Activated CD4-positive, alpha-beta T cell treated with anti-CD3 and anti-CD28 coated beads, Interleukin-2, amount 50 U/mL, for 48 hours (primary cell): ENCODE measurements at regions not wholly inside any gene's neighbourhood (a gene's known extent, or its start where the extent isn't known, plus 50 kb on each side); places are given as distances from the start of the nearest gene placed in this dataset.
"Not testable (repeated sequence)": the region's sequence is repeated elsewhere in the genome, so short reads cannot be mapped to it uniquely, and the experiment has no call there.

Experiments used
- DNase-seq, 2 experiments: peaks; one replicate each; pipeline ENCODE4 v3.0.0-alpha.2; 2020

- no peak for DNase-seq
Observed at GRCh38 chr6:163776906-163777686, 362.6 kb downstream of the QKI start.

- DNase-seq, result no peak
Observed at GRCh38 chr6:163776196-163776905, 361.8 kb downstream of the QKI start.

GRCh38 chr6:163775313-163775712 is 360.8 kb downstream of the QKI start:
- DNase-seq, result no peak

- DNase-seq, result no peak
Observed at GRCh38 chr6:163774485-163774884, 360.0 kb downstream of the QKI start.

- no peak for DNase-seq
Observed at GRCh38 chr6:163773646-163774045, 359.1 kb downstream of the QKI start.

- DNase-seq, result no peak
Observed at GRCh38 chr6:163772701-163773100, 358.2 kb downstream of the QKI start.

- no peak for DNase-seq
Observed at GRCh38 chr6:163771180-163771579, 356.7 kb downstream of the QKI start.

- no peak for DNase-seq
Observed at GRCh38 chr6:163768905-163769304, 354.4 kb downstream of the QKI start.

- DNase-seq, result no peak
Observed at GRCh38 chr6:163766936-163767335, 352.4 kb downstream of the QKI start.

- no peak for DNase-seq
Observed at GRCh38 chr6:163765335-163765734, 350.8 kb downstream of the QKI start.

GRCh38 chr6:163764565-163764964 is 350.0 kb downstream of the QKI start:
- no peak for DNase-seq

GRCh38 chr6:163761481-163761880 is 347.0 kb downstream of the QKI start:
- DNase-seq, result no peak

- DNase-seq, result no peak
Observed at GRCh38 chr6:163760860-163761259, 346.3 kb downstream of the QKI start.

GRCh38 chr6:163759542-163759941 is 345.0 kb downstream of the QKI start:
- DNase-seq, result no peak

- DNase-seq, result no peak
Observed at GRCh38 chr6:163757520-163757919, 343.0 kb downstream of the QKI start.

- DNase-seq, result no peak
Observed at GRCh38 chr6:163756079-163756478, 341.6 kb downstream of the QKI start.

- DNase-seq, result no peak
Observed at GRCh38 chr6:163754866-163755265, 340.3 kb downstream of the QKI start.

GRCh38 chr6:163753430-163753829 is 338.9 kb downstream of the QKI start:
- no peak for DNase-seq

GRCh38 chr6:163752446-163752845 is 337.9 kb downstream of the QKI start:
- no peak for DNase-seq

- no peak for DNase-seq
Observed at GRCh38 chr6:163751032-163751525, 336.6 kb downstream of the QKI start.

- DNase-seq, result no peak
Observed at GRCh38 chr6:163750431-163751031, 336.0 kb downstream of the QKI start.

- DNase-seq, result no peak
Observed at GRCh38 chr6:163748886-163749285, 334.4 kb downstream of the QKI start.

- DNase-seq, result no peak
Observed at GRCh38 chr6:163748036-163748435, 333.5 kb downstream of the QKI start.

- not testable (repeated sequence) for DNase-seq
Observed at GRCh38 chr6:163747058-163747457, 332.5 kb downstream of the QKI start.
